Dermis microvascular lymphatic vessel endothelial cell (primary cell): ENCODE measurements at regions not wholly inside any gene's neighbourhood (a gene's known extent, or its start where the extent isn't known, plus 50 kb on each side); places are given as distances from the start of the nearest gene placed in this dataset.

Experiments
- DNase-seq, 2 donors: peaks; one replicate each; pipeline versions ENCODE4 v3.0.0 to v3.0.0-alpha.2; 2010; ENCODE audit warnings: low read depth in 2 of 2

DNA sequence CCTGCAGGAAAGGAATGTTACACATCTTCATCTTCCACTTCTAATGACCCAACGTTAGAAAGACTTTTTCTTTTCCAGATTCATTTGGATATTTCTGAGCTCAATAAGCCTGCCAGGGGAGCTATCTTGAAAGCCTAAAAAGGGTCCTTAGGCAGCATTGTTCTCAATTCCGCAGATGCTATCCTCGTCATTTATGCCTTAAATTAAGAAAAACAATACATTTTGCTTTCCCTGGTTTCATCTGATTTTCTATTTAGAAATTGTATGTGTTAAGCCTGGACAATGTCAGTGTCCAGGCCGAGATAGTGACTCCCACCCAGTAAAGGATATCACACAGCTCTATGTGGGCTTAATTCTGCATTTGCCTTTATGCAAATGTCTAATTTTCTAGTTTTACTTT is 721.3 kb downstream of the DIAPH3 start:
- no peak for DNase-seq

DNA sequence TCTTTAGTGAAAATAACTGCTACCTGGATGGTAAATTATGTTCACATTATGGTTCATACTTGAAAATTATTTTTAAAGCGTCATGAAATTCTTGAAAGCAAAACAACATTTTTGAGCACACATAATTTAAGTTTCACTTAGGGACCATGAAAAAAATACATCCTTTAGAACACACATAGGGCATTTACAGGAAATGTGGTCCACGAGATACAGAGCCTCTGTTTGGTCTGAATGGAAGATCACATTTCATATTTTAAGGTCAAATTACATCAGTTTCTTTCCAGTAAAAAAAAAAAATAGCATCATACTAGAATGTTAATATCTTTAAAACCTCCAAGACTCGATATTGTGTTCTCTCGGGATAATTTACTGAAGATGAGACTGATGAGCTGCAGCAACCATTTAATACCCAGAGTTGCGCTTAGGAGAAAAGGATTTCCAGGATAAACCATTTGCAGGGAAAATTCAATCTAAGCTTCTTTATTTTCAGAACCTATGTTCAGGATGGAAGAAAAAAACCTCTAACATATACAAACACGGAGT is 720.7 kb downstream of the DIAPH3 start:
- DNase-seq, result peak; percentile 85 to 91

DNA sequence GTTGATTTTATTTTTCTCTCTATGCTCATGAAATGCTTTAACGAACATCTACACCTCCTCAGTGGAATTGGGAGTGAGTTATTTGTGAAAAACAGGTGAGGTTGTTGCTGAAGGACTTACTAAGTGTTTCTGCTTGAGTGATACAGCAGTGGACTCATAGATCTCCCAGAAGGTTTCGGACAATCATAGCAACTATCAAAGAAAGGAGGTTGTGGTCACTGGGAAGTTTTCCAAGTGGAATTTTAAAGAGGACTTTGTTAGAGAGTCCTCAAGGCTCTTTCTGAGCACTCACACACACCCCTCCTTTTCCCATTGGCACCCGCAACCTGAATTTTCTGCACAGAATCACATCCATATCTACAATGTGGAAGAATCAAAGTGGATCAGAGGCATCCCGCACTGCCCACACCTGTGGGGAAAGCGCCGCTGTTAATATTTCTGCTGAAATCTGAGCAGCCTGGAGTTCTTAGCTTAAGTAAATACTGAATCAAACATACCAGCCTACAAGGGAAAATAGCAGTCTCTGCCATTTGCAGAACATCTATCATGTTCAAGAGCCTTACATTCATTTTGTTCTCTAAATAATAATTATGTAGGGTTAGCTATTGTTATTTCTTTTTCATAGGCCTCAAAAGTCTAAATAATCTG is 719.4 kb downstream of the DIAPH3 start:
- DNase-seq, result no peak

DNA sequence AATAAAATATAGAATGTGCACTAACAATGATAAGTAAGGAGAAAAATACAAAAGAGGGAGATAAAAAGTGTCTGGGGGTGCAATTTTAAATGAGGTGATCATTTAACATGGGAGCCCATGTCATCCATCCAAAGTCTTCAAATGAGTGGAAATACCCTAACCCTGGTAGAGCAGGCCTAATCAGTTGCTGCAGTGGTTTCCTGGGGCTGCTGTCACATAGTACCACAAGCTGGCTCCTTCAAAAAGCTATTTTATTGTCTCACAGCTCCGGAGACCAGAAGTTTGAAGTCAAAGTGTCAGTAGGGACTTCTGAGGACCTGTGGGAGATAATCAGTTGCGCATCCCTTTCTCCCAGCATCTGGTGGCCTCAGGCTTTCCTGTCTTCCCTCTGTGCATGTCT is 717.9 kb downstream of the DIAPH3 start:
- no peak for DNase-seq

GRCh38 chr13:59446391-59446790 is 717.3 kb downstream of the DIAPH3 start:
- no peak for DNase-seq

GRCh38 chr13:59447031-59447430 is 716.7 kb downstream of the DIAPH3 start:
- peak in 1 of 2 donors; percentile 19 for DNase-seq

GRCh38 chr13:59447846-59448620 is 715.7 kb downstream of the DIAPH3 start:
- no peak for DNase-seq

DNA sequence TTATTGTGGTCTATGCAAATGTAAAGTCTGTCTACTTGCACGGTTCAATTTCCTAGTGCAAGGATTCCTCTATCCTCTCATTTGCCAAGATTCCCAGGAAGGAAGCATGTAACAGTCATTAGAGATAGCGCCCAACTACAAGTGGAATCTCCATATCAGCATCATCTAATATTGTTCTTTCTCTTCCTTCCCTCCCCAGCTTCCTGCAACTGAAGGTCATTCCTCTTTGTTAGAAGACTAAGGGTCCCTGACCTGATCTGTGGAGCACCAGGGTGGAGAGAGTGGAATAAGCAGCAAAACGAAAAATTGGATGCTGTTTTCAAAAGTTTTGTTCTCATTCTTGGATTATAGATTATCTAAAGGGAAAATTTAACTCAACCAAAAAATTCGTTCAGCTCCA is 714.0 kb downstream of the DIAPH3 start:
- DNase-seq, result peak in 1 of 2 donors; percentile 17

DNA sequence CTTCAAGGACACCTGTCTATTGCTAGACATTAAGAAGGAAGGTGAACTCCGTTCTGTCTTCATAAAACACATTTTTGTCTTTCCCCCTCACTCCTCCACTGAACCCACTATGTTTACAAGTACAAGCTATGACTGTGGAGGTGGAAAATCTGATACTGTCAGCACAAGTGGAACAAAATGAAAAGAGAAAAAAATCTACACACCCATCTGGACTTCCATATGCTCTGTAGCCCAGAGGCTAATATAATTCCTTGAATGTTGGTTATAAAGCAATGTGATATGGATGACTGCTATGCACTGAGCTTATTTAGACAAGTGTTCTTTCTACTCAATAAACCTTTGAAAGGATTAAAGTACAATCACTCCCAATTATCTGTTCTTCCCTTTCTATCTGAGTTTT is 713.5 kb downstream of the DIAPH3 start:
- no peak for DNase-seq

- DNase-seq, result no peak
Observed at GRCh38 chr13:59451236-59451635, 712.5 kb downstream of the DIAPH3 start.

GRCh38 chr13:59452189-59452890 is 711.4 kb downstream of the DIAPH3 start:
- no peak for DNase-seq

- DNase-seq, result peak in 1 of 2 donors; percentile 92
Observed at GRCh38 chr13:59458908-59459579, 704.7 kb downstream of the DIAPH3 start.

- DNase-seq, result peak in 1 of 2 donors; percentile 32
Observed at GRCh38 chr13:59459972-59460371, 703.8 kb downstream of the DIAPH3 start.

DNA sequence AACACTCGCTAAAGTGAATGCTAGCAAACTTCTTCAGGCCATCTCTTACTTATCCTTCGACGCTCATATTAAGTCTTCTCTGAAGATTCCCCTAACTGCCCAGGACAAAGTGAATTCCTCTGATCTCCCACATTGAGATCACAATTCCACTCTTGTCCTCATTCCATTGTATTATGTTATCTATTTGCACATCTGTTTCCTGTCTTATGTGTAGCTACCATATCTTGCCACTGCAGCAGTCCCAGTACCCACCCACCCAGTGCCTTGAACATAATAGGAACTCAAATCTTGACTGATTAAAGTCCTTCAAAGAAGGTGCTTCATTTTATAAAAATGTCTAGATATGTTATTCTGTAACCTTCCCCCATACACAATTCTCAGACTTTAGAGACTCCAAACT is 702.3 kb downstream of the DIAPH3 start:
- peak; percentile 71 to 94 for DNase-seq

DNA sequence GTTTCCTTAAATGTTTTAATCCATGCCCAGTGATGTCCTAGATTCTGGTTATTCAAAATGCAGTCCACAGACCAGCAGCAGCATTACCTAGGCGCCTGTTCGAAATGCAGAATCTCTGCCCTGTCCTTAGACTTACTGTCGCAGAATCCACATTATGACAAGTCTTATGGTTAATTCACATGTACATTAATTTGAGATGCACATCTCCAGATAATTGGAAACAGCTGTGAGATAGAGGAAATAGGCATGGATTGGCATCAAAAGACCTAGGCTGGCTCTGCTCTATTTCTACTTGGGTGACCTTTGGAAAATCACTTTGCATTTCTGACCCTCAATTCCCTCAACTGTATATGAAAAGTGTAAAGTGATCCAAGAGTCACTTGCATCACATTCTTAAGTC is 700.7 kb downstream of the DIAPH3 start:
- DNase-seq, result no peak

GRCh38 chr13:59464926-59465325 is 698.8 kb downstream of the DIAPH3 start:
- peak in 1 of 2 donors; percentile 70 for DNase-seq

DNA sequence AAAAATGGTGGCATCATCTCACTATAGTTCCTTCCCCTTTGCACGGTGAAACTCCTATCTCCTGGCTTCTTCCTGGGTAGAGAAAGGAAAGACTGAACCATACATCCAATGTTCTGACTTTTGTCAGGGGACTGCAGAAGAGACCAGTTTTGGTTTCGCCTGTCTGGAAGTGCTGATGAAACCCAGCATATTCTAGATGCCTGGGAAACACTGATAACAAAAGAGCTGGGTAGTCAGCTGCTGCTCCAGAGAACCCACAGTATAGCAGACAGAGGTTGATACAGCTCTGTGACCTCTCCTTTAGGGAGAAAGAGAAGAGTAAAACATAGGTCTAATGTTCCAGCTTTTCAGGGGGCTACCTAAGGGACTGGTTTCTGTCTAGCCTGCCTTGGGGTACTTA is 695.3 kb downstream of the DIAPH3 start:
- no peak for DNase-seq

DNA sequence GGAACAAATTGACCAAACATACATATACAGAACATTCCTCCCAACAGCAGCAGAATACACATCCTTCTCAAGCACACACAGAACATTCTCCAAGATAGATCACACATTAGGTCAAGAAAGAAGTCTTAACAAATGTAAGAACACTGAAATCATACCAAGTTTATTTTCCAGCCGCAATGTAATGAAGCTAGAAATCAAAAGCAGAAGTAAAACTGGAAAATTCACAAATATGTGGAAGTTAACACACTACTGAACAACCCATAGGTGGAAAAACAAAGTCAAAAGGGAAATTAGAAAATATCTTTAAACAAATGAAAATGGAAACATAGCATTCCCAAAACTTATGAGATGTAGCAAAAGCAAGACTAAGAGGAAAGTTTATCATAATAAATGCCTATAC is 692.6 kb downstream of the DIAPH3 start:
- no peak for DNase-seq

- no peak for DNase-seq
Observed at GRCh38 chr13:59472134-59472533, 691.6 kb downstream of the DIAPH3 start.

DNA sequence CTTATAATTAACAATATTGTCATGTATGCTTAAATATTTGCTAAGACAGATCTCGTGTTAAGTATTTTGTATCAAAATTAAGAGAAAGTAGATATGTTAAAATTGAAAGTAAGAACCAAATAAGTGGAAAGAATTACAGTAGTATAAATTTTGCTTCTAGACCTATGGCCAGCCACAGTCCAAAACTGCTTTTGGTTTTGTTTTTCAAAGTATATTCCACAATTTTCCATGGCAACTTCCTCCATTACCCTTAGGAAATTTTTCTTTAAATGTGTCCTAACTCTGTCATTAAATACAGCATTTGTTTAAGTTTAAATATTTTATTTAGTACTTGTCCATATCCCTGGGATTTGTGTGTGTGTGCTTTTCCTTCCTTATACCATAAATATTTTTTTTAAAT is 689.0 kb downstream of the DIAPH3 start:
- DNase-seq, result no peak

- DNase-seq, result peak in 1 of 2 donors; percentile 33
Observed at GRCh38 chr13:59475911-59476310, 687.8 kb downstream of the DIAPH3 start.

DNA sequence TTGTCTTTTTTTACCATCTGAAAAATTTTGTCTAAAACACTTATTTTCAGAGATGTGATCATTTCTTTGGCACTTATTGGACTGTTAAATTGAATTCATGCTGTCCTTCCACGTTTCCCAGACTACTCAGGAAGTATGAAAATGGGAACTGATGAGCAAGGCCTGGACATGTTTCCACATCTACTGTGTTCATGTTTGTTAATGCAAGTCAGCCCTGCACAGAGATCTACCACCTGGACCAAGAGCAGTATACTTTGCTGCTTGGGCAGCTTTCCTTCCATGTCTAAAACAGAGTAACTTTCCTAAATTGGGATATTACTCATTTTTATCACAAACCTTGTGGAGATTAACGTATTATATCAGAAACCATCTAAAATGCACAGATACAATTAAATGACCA is 687.4 kb downstream of the DIAPH3 start:
- peak in 1 of 2 donors; percentile 36 for DNase-seq
